NCI-H226 (cell line): ENCODE measurements at regions not wholly inside any gene's neighbourhood (a gene's known extent, or its start where the extent isn't known, plus 50 kb on each side); places are given as distances from the start of the nearest gene placed in this dataset.

Experiments
- DNase-seq: peaks from one replicate; pipeline ENCODE4 v3.0.0-alpha.2; 2015

GRCh38 chr9:108212184-108212583 lies 643.6 kb downstream of the ACTL7B start:
- DNase-seq = no peak

DNA sequence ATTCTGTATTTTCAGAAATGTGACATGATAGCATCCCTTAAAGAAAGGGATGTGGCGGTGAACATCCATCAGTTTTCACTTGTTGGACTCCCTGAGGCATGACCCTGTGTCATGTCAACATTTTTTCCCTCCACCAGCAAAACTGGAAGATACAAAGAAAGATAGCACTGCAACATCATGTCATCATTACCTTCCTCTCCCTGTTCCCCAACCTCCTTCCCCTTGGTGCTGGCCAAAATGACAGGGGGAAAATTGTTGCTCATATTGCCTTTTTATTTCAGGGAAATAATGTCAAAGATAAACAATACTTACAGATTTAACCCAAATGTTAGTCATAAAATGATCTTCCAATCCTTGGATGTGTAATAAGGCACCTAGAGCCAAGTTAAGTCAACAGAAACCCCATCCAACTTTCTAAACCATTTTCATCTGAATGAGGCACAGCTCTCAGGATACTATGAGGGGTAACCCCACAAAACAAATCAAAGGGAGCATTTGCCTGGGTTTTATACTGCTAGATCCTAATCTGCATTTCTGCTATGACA lies 644.3 kb downstream of the ACTL7B start:
- no peak for DNase-seq

DNA sequence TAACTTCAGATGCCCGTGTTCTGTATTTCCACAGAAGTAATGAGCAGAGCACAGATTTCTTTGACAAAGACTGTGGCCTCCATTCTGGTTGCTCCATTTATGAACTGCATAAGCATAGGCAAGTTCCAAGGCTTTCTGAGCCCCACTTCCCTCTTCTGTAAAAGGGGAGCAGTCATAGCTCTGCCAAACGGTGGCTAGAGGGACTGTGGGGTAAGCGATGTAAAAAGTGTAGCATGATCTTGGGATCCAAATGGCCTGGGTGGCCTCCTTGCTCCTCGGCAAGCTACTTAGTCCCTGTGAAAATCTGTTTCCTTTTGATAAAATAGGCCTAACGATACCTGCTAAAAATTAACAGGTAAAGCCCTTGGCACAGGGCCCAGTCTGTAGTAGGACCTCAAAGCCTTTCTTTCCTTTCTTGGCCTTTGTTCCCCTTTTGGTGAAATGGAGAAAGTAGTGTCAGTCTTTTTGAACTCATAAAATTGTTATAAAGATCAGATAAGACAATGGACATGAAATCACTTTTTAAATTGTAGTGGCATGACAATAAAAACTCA lies 646.6 kb downstream of the ACTL7B start:
- no peak for DNase-seq

DNA sequence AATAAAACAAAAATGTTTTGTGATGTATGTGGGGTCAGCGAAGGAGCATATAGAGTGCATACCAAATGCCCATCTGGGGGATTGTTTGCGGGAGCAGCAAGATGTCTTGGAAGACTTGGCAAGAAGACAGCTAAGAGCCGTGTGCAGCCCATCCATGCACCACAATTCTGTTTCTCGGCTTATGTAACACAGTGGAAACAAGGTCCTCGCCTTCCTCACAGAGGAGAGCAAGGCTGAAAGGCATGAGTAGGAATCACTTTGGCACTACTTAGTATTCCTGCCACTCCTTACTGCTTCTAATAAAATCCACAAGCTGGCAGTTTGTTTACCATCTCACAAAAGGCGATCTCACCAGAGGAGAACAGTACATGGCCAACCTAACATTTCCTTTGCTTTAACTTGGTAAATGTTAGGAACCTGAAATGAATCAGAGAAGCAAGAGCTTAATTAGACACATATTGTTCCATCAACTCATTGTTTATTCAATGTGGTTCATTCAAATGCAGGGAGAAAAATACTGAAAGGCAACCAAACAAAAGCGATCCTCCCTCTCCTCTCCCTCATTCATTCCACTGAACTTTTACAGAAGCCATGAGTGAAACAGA lies 648.1 kb downstream of the ACTL7B start:
- no peak for DNase-seq

- DNase-seq = no peak
These were observed 650.5 kb downstream of the ACTL7B start for GRCh38 chr9:108205276-108205675.

GRCh38 chr9:108197899-108198298 lies 657.9 kb downstream of the ACTL7B start:
- no peak for DNase-seq

- no peak for DNase-seq
These were observed 658.8 kb downstream of the ACTL7B start for GRCh38 chr9:108197008-108197365.

DNA sequence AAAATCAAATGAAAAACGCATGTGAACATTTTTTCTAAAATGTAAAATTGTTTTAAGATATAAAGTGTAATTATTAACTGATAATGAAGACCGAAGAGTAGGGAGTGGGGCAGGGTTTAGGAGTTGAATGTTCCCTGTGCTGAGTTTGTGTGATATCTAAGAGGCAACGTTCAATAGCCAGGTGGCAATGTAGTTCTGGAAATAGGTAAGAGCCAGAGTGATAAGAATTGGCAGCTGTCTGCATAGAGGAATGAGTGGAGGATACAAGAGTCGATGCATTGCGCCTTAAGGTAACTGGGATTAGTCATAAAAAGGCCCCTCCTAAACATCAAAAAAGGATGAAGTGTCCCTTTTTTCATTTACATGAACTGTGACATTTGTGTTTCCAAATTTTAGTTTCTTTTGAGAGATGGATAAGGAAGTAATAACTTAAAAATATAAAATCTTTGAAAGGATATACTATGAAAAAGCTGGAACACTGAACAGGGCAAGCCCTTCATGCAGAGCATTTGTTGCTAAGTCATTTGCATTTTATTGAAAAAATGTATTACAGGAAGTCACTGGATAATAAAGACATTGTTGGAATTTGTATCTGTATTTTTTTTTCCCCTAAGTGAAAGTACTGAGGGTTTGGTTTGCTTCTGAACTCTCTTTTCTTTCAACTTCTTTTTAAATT lies 659.3 kb downstream of the ACTL7B start:
- DNase-seq = no peak

DNA sequence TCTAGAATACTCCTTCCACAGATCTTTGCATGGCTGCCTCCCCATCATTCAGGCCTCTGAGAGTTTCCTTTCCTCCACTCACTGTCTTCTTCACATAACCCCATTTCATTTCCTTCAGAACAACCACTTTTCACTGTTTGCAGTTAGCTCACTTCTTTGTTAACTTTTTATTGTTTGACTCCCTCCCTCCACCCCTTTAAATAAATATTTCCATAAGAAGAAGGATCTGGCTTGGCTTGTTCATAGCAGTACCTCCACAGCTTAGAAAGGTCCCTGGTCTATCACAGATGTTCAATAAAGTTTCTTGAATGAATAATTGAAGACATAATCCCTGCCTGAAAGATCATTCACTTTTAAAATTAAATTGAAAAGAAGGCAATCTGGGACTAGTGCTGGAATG lies 661.6 kb downstream of the ACTL7B start:
- DNase-seq = no peak

DNA sequence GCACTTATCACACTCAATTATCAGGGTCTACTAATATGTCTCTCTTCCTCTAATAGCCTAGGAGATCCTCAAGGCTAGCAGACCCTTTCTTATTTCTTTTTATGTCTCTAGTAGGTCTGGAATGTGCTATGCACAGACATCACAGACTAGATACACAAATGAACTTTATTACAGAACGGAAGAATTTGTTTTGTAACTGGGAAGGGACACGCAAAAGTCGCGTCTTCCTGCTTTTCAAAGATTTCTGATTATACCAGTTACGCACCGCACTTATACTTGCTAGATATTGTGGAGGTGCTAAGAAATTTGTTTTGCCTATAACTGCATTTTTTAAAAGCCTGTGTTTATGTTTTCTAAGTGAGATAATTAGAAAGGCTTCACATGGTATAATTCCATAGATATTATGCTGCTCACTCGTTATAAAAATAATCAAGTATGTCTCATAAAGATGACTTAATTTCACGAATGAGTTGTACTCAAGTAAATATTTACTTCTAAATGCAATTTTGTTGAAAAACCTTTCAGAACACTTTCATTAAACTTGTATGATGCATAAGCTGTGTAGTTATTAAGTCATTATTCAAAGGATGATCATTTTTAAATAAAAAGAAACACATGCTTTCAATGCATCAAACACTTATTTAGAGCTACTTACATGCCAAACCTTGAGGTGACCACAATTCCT lies 662.6 kb downstream of the ACTL7B start:
- no peak for DNase-seq

GRCh38 chr9:108191065-108191464 lies 664.7 kb downstream of the ACTL7B start:
- DNase-seq = no peak

DNA sequence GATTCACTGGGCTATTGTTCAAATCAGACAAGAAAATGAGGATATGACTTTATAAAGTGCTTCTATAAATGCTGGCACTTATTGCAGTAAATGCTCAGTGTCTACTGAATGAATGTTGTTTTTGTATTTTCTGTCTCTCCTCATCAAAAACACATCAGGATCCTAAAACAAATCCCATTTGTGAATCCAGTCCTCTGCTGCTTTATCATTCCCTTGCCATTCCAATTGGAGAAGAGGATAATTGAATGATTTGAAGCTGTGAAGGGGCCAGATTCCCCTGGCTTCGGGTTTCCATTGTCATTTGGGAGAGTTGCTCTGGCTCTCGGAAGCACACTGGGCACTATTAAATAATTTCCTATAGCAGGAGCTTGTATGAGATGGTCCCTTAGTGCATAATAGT lies 666.8 kb downstream of the ACTL7B start:
- DNase-seq = no peak

DNA sequence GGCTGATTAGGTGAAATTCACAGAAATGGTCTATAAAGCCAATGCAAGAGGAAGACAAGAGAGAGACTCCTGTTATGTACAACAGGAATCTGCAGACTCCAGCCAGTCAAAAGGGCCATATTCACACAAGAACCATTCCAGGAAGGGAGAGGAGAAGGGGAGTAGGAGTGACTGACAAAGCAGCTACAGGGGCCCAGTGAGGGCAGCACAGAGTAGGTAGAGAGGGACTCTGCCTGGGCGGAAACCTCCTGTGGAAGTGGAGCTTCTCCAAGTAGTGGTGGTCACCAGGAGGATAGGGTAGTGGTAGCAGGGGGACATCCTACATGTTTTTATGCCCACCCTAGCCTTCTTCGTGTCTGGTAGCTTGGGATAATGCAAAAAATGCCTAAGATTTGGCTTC lies 667.3 kb downstream of the ACTL7B start:
- no peak for DNase-seq

GRCh38 chr9:108186642-108187395 lies 669.0 kb downstream of the ACTL7B start:
- DNase-seq = peak; percentile 22

GRCh38 chr9:108185613-108186012 lies 670.2 kb downstream of the ACTL7B start:
- no peak for DNase-seq

DNA sequence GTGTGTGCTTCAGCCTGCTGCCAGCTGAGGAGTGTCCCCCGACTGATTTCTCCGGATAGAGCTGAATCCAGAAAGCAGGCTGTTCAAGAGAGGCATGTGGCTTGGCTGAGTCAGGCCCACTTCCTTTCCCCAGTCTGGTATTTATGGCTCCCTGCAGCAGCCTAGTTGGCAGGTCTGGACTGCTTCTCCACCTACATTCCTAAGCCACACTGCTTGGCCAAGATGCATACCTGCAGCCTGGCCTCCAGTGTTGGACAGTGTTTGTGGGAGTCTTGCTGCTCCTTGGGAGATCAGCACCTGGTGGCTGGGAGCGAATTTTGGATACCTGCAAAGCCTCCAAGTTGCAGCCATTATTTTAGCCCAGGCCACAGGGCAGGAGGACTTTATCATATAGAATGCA lies 670.8 kb downstream of the ACTL7B start:
- peak; percentile 82 for DNase-seq

GRCh38 chr9:108184009-108184408 lies 671.8 kb downstream of the ACTL7B start:
- no peak for DNase-seq

GRCh38 chr9:108182950-108183381 lies 672.8 kb downstream of the ACTL7B start:
- no peak for DNase-seq

DNA sequence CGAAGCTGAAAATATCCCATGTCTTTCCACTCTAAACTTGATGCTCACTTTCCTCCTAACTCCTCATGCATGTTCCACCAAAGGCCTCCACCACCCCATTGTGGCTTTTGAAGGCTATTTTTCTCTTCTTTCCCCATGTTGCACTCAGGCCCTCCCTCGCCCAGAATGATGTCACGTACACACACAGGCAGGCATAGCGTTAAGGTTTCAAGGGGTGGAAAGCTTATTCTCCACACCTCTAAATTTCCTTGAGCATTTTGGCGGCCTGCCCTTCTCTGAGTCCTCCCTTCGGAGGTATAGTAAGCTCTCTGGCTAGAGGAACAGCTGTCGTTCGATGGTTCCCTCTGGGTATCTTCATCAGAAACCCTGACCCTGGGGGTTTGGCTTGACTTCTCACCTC lies 673.5 kb downstream of the ACTL7B start:
- no peak for DNase-seq

DNA sequence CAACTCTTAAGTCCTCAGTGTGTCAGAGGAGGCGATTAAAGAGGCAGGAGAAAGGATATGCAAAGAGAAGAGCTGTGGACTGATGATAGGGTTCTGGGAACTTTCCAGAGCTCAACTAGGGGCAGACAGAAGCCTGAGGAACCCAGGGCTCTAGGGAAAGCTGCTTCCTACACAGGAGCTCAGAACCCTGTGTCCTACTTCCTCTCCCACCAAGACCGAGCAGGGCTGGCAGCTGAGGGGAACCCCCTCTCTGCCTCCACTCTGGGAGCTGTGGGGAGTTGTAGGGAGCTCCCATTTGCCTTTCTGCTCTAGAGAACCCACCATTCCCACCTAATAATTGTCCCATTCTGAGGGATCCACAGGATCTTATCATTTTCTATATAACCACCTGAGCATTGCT lies 674.3 kb downstream of the ACTL7B start:
- no peak for DNase-seq

DNA sequence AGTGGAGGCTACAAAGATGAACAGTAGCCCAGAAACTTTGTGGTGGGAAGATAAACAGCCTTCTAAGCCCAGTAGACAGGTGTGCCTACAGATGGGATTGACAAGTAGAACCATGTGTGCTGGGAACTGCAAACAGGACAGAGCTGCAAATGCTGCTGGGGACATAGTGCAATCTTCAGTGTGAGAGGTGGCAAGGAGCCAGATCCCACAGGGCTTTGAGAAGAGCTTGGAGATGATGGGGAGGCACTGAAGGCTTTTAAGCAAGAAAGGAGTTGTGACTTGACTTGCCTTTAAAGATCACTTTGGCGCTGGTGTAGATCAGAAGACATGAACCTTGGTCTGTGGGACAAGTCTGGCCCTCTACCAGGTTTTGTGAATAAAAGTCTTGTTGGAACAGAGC lies 675.2 kb downstream of the ACTL7B start:
- no peak for DNase-seq

DNA sequence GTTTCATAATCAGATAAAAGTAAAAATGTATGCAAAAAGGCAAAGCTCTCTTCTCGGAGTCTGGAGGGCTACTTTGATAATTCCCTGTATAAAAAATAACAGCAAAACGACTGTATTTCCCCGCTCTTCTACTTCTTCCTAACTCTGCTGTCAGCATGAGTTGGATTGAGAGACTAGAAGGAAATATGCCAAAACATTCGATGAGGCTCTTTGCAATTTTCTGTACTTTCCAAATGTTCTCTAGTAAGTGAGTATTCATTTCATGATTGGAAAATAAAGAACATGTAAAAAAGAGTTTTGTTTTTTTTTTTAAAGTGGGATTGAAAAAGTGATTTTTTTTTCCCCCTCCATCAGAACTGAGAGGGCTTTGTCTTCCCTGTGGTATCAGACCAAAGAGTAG lies 677.5 kb downstream of the ACTL7B start:
- no peak for DNase-seq

DNA sequence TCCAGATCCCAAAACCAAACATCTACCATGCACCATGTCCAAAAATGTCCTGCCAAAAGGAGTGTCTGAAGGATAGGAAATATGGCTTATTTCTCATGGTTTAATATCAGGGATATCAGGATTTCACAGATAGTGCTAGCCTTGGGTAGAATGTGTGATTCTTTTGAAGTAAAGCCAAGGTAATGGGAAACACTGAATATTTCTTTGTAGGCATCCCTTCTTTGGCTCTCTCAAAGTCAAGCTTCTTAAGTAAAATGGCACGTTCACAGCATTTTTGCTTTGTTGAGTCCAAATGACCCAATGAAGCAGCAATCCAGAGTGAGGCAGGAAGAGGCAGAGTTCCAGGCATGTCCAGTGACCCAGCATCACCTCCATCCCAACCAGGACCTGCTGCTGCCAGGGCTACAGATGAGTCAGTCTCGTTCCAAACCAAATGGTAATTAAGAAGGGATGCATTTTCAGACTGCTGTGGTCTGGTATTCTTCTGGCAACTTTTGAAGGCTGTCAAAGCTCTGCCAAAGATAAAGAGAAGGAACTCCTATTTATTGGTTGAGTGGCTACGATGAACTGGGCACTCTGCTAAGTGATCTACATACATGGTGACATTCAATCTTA lies 678.8 kb upstream of the KLF4 start:
- no peak for DNase-seq
